B cell (primary cell): ENCODE measurements at regions not wholly inside any gene's neighbourhood (a gene's known extent, or its start where the extent isn't known, plus 50 kb on each side); places are given as distances from the start of the nearest gene placed in this dataset.
"Not testable (repeated sequence)": the region's sequence is repeated elsewhere in the genome, so short reads cannot be mapped to it uniquely, and the experiment has no call there.

ENCODE experiments used
- ATAC-seq: fragments of 200-7000 bp; cut with Tn5 transposase; one replicate; pipeline ENCODE4 v1.10.0; 2021; ENCODE audit warnings: low read depth, mild to moderate bottlenecking, moderate number of reproducible peaks, moderate library complexity
- CTCF ChIA-PET: fragments of 350-600 bp; sonication (Branson Sonifier 250); formaldehyde crosslinking; loops from one replicate; lab custom pipeline; 2021; ENCODE audit warnings: antibody characterized with exemption, inconsistent platforms; lab: Charles Lee
- POLR2A ChIA-PET: fragments of 350-600 bp; sonication (Branson Sonifier 250); formaldehyde crosslinking; loops from one replicate; lab custom pipeline; 2021; ENCODE audit warnings: antibody characterized with exemption; lab: Charles Lee
- DNase-seq: peaks from one replicate; pipeline ENCODE4 v3.0.0; 2013
- H2AFZ ChIP-seq: 2 replicates; pipeline ENCODE4 v1.6.1; 2012; ENCODE audit warnings: mild to moderate bottlenecking, low read depth, low read length; ENCODE audit not compliant: insufficient read depth, poor library complexity, severe bottlenecking
- H3K27ac ChIP-seq, 2 donors: 1 replicate in 1 of 2; 2 replicates in 1 of 2; pipeline ENCODE4 v1.5.1; 2012 to 2013; ENCODE audit warnings: low read length in 2 of 2, mild to moderate bottlenecking in 2 of 2, moderate library complexity in 1 of 2
- H3K27me3 ChIP-seq, 4 experiments: fragments of 200-600 bp in 1 of 4; sonication (generic) in 1 of 4; replicated peaks in 1 of 4; 1 replicate in 2 of 4; 2 replicates in 2 of 4; pipeline versions ENCODE4 v1.6.1 to v1.7.0; 2013 to 2016; ENCODE audit warnings: low read length in 3 of 4, mild to moderate bottlenecking in 2 of 4, mixed read lengths in 1 of 4, moderate library complexity in 1 of 4; ENCODE audit not compliant: insufficient read depth in 4 of 4, control insufficient read depth in 3 of 4; ENCODE audit errors: control extremely low read depth in 1 of 4
- H3K36me3 ChIP-seq, 2 experiments: replicated peaks in 1 of 2; 1 replicate in 1 of 2; 2 replicates in 1 of 2; pipeline versions ENCODE4 v1.6.1 to v1.7.1; 2013; ENCODE audit warnings: low read length in 1 of 2; ENCODE audit not compliant: insufficient read depth in 2 of 2, control insufficient read depth in 1 of 2; ENCODE audit errors: control extremely low read depth in 1 of 2, extremely low read depth in 1 of 2
- H3K4me1 ChIP-seq, 2 donors: fragments of 200-600 bp in 1 of 2; sonication (generic) in 1 of 2; 1 replicate in 1 of 2; 2 replicates in 1 of 2; pipeline versions ENCODE4 v1.5.1 to v1.6.1; 2013 to 2017; ENCODE audit warnings: low read length in 2 of 2; ENCODE audit not compliant: control insufficient read depth in 2 of 2, insufficient read depth in 2 of 2
- H3K4me2 ChIP-seq: replicated peaks from 2 replicates; pipeline ENCODE3; 2012; ENCODE audit warnings: mild to moderate bottlenecking, low read depth, low read length; ENCODE audit not compliant: poor library complexity, severe bottlenecking
- H3K4me3 ChIP-seq, 5 experiments: fragments of 200-600 bp in 1 of 5; sonication (generic) in 1 of 5; 1 replicate in 3 of 5; 2 replicates in 2 of 5; pipeline versions ENCODE4 v1.5.1 to v1.7.0; 2011 to 2016; ENCODE audit warnings: low read length in 4 of 5, mild to moderate bottlenecking in 4 of 5, low read depth in 2 of 5, control low read depth in 1 of 5, moderate library complexity in 1 of 5; ENCODE audit not compliant: insufficient read depth in 1 of 5; ENCODE audit errors: control extremely low read depth in 1 of 5, extremely low read depth in 1 of 5
- H3K79me2 ChIP-seq: fragments of 200-600 bp; sonication (generic); one replicate; pipeline ENCODE4 v1.6.0; 2016; ENCODE audit warnings: low read length; ENCODE audit not compliant: control insufficient read depth, insufficient read depth
- H3K9ac ChIP-seq: fragments of 200-600 bp; sonication (generic); 2 replicates; pipeline ENCODE4 v1.6.1; 2017; ENCODE audit warnings: mild to moderate bottlenecking, low read length, moderate library complexity
- H3K9me3 ChIP-seq, 3 donors: one replicate each; pipeline versions ENCODE4 v1.6.1 to v1.7.1; 2013; ENCODE audit warnings: low read length in 2 of 3; ENCODE audit not compliant: control insufficient read depth in 2 of 3, insufficient read depth in 1 of 3; ENCODE audit errors: control extremely low read depth in 1 of 3
- H4K20me1 ChIP-seq: 2 replicates; pipeline ENCODE4 v1.6.0; 2012; ENCODE audit warnings: mild to moderate bottlenecking, low read length; ENCODE audit not compliant: insufficient read depth, control insufficient read depth, poor library complexity, severe bottlenecking
- H3K27ac Mint-ChIP-seq: one replicate; pipeline ENCODE4 v1.8.0; 2021; ENCODE audit warnings: mixed read lengths
- H3K27me3 Mint-ChIP-seq: one replicate; pipeline ENCODE4 v1.8.0; 2021; ENCODE audit warnings: mixed read lengths
- H3K4me1 Mint-ChIP-seq: one replicate; pipeline ENCODE4 v1.8.0; 2021; ENCODE audit warnings: mixed read lengths
- H3K4me3 Mint-ChIP-seq: one replicate; pipeline ENCODE4 v1.8.0; 2021; ENCODE audit warnings: mixed read lengths
- H3K9me3 Mint-ChIP-seq: one replicate; pipeline ENCODE4 v1.8.0; 2022; ENCODE audit warnings: mixed read lengths; ENCODE audit not compliant: insufficient read depth
- CTCF ChIP-seq: fragments of 200-600 bp; IDR thresholded peaks from one replicate; pipeline ENCODE4 v1.8.0; 2022; ENCODE audit warnings: antibody characterized with exemption, mild to moderate bottlenecking
- EZH2 ChIP-seq: IDR thresholded peaks from 2 replicates; pipeline ENCODE4 v1.6.1; 2012; ENCODE audit warnings: borderline replicate concordance, low read depth, mild to moderate bottlenecking, moderate library complexity, low read length; ENCODE audit not compliant: insufficient read depth, poor library complexity, severe bottlenecking
- WGBS: methylation state at CpG from one replicate; pipeline ENCODE4 v1.1.5; 2013; ENCODE audit warnings: missing lambda C conversion rate; ENCODE audit not compliant: insufficient coverage; 5-methylcytosine and 5-hydroxymethylcytosine counted together
- intact Hi-C: fragments of 100-400 bp; cut with micrococcal nuclease; formaldehyde crosslinking; loops from one replicate; pipeline ENCODE4 v1.10.0; 2022

GRCh38 chr1:163588796-163589195, 267.0 kb downstream of the NUF2 start:
- no peaks in the 10 kb centered on the region for H3K27me3 Mint-ChIP-seq
- DNase-seq (no peak), ATAC-seq (no peak)
- Histone ChIP-seq H2AFZ (no peak overlapping the region), H3K4me1 (no peaks in the 10 kb centered on the region), H3K9me3 (no peaks in the 10 kb centered on the region), H3K9ac (no peak overlapping the region), H3K27me3 (no peaks in the 10 kb centered on the region), H3K4me3 (no peak overlapping the region), H3K4me2 (no peak overlapping the region), H3K79me2 (no peaks in the 10 kb centered on the region), H3K36me3 (no peaks in the 10 kb centered on the region), H3K27ac (no peak overlapping the region), H4K20me1 (no peaks in the 10 kb centered on the region)
- no peaks in the 10 kb centered on the region for H3K4me1 Mint-ChIP-seq
- ChIA-PET POLR2A (no interaction called here), CTCF (no interaction called here)
- no peak overlapping the region for H3K4me3 Mint-ChIP-seq
- no peaks in the 10 kb centered on the region for H3K9me3 Mint-ChIP-seq
- intact Hi-C loops = no loop called here
- no CpG with 5 or more reads among the region's 2 CpGs for WGBS
- TF ChIP-seq EZH2 (no peak), CTCF (no peak)
- H3K27ac Mint-ChIP-seq = no peak overlapping the region

GRCh38 chr1:163589735-163590134, 268.0 kb downstream of the NUF2 start:
- Histone ChIP-seq H3K4me2 (no peak overlapping the region), H3K27ac (no peak overlapping the region), H3K4me1 (no peaks in the 10 kb centered on the region), H3K27me3 (no peaks in the 10 kb centered on the region), H3K79me2 (no peaks in the 10 kb centered on the region), H3K9me3 (no peaks in the 10 kb centered on the region), H3K4me3 (no peak overlapping the region), H4K20me1 (no peaks in the 10 kb centered on the region), H3K36me3 (no peaks in the 10 kb centered on the region), H2AFZ (no peak overlapping the region), H3K9ac (no peak overlapping the region)
- Mint-ChIP-seq H3K9me3 (no peaks in the 10 kb centered on the region), H3K27ac (no peak overlapping the region), H3K4me3 (no peak overlapping the region), H3K4me1 (no peaks in the 10 kb centered on the region), H3K27me3 (no peaks in the 10 kb centered on the region)
- POLR2A ChIA-PET = no interaction called here
- WGBS = no CpG with 5 or more reads among the region's 2 CpGs
- CTCF ChIA-PET = no interaction called here
- no peak for ATAC-seq
- TF ChIP-seq EZH2 = no peak
- TF ChIP-seq CTCF = no peak
- intact Hi-C loops = no loop called here
- DNase-seq = no peak

GRCh38 chr1:163591131-163591530, 269.4 kb downstream of the NUF2 start:
- H3K4me1 Mint-ChIP-seq, intact Hi-C loops, H3K4me3 ChIP-seq, H3K79me2 ChIP-seq, DNase-seq, H3K9ac ChIP-seq, H3K36me3 ChIP-seq, CTCF ChIA-PET, H3K4me2 ChIP-seq, H3K27me3 Mint-ChIP-seq, H3K9me3 ChIP-seq, H3K27ac ChIP-seq, H4K20me1 ChIP-seq, H3K9me3 Mint-ChIP-seq, ATAC-seq, POLR2A ChIA-PET, H3K27ac Mint-ChIP-seq, H2AFZ ChIP-seq, H3K27me3 ChIP-seq, H3K4me3 Mint-ChIP-seq, H3K4me1 ChIP-seq: not testable (repeated sequence)
- 100% methylated on average over 1 of the region's 2 CpGs for WGBS
